ENCODE measurements at regions not wholly inside any gene's neighbourhood (a gene's known extent, or its start where the extent isn't known, plus 50 kb on each side); places are given as distances from the start of the nearest gene placed in this dataset.

DNA sequence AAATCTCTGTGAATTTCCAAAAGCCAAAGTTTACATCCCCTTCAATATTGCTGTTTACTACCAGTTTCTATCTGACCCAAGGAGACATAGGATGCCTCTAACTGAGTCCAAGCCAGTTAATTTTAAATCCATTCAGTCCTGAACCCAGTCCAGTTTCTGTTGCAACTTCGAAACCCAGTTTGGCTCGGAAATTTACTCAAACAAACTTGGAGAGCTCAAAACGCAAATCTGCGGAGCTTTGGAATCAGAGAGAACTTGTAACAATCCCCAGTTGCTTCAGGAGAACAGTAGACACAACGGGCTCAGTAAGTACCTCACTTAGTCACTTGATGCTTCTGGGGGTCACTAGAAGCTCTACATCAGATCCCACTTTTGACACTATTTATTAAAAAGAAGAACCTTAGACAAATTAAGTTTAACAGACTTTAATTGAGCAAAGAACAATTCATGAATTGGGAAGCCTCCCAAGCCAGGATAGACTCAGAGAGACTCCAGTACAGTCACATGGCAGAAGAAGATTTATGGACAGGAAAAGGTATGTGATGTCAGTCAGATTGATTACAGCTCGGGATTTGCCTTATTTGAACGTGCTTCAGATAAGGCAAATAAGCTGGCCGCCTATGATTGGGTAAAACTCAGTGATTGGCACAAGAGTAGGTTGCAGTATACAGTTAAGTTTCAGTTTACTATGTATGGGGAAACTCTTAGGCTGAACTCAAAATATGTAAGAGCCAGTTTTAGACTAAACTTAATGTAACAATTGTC lies 118.0 kb downstream of the RFPL4B start (continued):
- TF ChIP-seq, protein P1, sequence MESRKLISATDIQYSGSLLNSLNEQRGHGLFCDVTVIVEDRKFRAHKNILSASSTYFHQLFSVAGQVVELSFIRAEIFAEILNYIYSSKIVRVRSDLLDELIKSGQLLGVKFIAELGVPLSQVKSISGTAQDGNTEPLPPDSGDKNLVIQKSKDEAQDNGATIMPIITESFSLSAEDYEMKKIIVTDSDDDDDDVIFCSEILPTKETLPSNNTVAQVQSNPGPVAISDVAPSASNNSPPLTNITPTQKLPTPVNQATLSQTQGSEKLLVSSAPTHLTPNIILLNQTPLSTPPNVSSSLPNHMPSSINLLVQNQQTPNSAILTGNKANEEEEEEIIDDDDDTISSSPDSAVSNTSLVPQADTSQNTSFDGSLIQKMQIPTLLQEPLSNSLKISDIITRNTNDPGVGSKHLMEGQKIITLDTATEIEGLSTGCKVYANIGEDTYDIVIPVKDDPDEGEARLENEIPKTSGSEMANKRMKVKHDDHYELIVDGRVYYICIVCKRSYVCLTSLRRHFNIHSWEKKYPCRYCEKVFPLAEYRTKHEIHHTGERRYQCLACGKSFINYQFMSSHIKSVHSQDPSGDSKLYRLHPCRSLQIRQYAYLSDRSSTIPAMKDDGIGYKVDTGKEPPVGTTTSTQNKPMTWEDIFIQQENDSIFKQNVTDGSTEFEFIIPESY (IDR thresholded peaks at IDR 0.05; ENCODE audit: extremely low read depth, insufficient replicate concordance, low read length), result no peak
- TF ChIP-seq TCF7L2 (IDR thresholded peaks at IDR 0.05; ENCODE audit: borderline replicate concordance, extremely low read depth, insufficient read depth, insufficient read length) (no peak), CBX3 (IDR thresholded peaks at IDR 0.05; ENCODE audit: low read depth) (no peak), CEBPB (IDR thresholded peaks at IDR 0.05; ENCODE audit: low read depth) (no peak), POLR2A (IDR thresholded peaks at IDR 0.05; ENCODE audit: borderline replicate concordance, extremely low read depth, insufficient read depth, insufficient read length) (no peak), YY1 (IDR thresholded peaks at IDR 0.05; ENCODE audit: extremely low read depth, insufficient replicate concordance, low read depth, low read length) (no peak), EZH2 (IDR thresholded peaks at IDR 0.05) (no peak)
- TF ChIP-seq, protein P2, sequence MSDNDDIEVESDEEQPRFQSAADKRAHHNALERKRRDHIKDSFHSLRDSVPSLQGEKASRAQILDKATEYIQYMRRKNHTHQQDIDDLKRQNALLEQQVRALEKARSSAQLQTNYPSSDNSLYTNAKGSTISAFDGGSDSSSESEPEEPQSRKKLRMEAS (IDR thresholded peaks at IDR 0.05), result no peak

DNA sequence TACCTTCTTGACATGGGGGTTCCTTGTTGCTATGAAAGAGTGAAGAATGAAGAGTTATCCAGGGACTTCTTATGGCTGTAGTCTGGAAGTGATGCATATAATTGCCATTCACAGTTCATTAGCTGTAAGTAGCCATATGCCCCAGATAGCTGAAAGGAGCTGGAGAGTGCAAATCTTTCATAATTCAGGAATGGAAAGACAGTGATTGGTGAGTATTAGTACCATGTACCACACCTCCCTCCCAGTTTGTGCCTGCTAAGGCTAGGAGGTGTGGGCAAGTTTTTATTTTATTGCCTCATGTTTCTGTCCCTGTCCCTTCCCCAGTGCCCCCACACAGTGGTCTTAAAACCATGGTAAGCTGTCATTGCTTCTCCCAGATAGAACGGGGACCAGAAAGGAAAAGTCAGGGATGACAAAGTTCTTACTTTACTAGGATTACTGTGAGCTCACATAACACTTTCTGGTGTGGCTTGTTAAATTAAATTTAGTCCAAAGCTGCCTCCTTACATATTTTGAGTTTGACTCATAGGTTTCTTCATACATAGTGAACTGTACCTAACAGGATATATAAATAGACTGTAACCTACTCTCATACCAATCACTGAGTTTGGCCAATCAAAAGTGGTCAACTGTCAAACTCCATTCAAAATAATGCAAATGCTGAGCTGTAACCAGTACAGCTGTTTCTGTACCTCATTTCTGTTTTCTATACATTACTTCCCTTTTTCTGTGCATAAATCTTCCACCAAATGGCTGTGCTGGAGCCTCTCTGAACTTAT lies 119.4 kb downstream of the RFPL4B start:
- DNase-seq (ENCODE audit: low read depth, low spot score), result no peak
- POLR2A ChIA-PET, result interaction anchor here (1.3 kb wide), 1 partner anchor 11 kb away, joined by 3 read pairs; no protein-coding TSS in a partner anchor
- BruUV-seq (replicated peaks), result no TSS peak

More for the DNA sequence above, 119.4 kb downstream of the RFPL4B start:
- peak; percentile 44 for ATAC-seq
- intact Hi-C loops (cut with micrococcal nuclease), result no loop called here
- Histone ChIP-seq H2AFZ (ENCODE audit: low read depth, low read length, poor library complexity, severe bottlenecking) (peak overlapping the region; percentile 66), H3K79me2 (ENCODE audit: insufficient read depth, low read length) (no peaks in the 10 kb centered on the region), H3K4me1 (ENCODE audit: control insufficient read depth in 1 of 2, insufficient read depth in 2 of 2, low read length in 2 of 2) (peaks cover 0 to 17% of the 10 kb centered on the region in 2 experiments; a peak in 2 of 4 replicates), H3K9me2 (ENCODE audit: insufficient read depth) (peaks cover 4% of the 10 kb centered on the region; the same call in 1 of the 2 replicates), H3K9ac (ENCODE audit: low read length) (no peak overlapping the region), H3K4me2 (ENCODE audit: low read length) (peak overlapping the region; percentile 54), H3K9me3 (ENCODE audit: control insufficient read depth in 1 of 2, insufficient read depth in 1 of 2, low read depth in 1 of 2, low read length in 2 of 2) (no peaks in the 10 kb centered on the region), H3K36me3 (ENCODE audit: control insufficient read depth in 1 of 2, insufficient read depth in 2 of 2, low read length in 2 of 2) (no peaks in the 10 kb centered on the region), H4K20me1 (ENCODE audit: insufficient read depth) (no peaks in the 10 kb centered on the region), H3K4me3 (replicated peaks in 1 of 2; ENCODE audit: low read depth in 1 of 2, low read length in 2 of 2) (no peak overlapping the region), H3K27ac (ENCODE audit: low read depth, low read length) (no peak overlapping the region), H3K27me3 (ENCODE audit: insufficient read depth, low read length) (no peaks in the 10 kb centered on the region)
- TF ChIP-seq, protein P2 (IDR thresholded peaks at IDR 0.05), result no peak
- TF ChIP-seq JUND (IDR thresholded peaks at IDR 0.05), result no peak
- TF ChIP-seq ZFX (IDR thresholded peaks at IDR 0.05), result no peak
- no peak for TF ChIP-seq CBX3 (IDR thresholded peaks at IDR 0.05; ENCODE audit: low read depth)
- TF ChIP-seq ELF1 (IDR thresholded peaks at IDR 0.05; ENCODE audit: borderline replicate concordance, low read depth), result no peak
- no peak for TF ChIP-seq FOSL1 (IDR thresholded peaks at IDR 0.05; ENCODE audit: low read depth)
- TF ChIP-seq EZH2 (IDR thresholded peaks at IDR 0.05), result no peak
- TF ChIP-seq YY1 (IDR thresholded peaks at IDR 0.05; ENCODE audit: extremely low read depth, insufficient replicate concordance, low read depth, low read length), result no peak
- no peak for TF ChIP-seq POLR2A (IDR thresholded peaks at IDR 0.05; ENCODE audit: borderline replicate concordance, extremely low read depth, insufficient read depth, insufficient read length)
- no peak for TF ChIP-seq SRF (IDR thresholded peaks at IDR 0.05; ENCODE audit: low read depth)
- no peak for TF ChIP-seq EZH2phosphoT487 (IDR thresholded peaks at IDR 0.05; ENCODE audit: borderline replicate concordance)
- no peak for TF ChIP-seq EGR1 (IDR thresholded peaks at IDR 0.05; ENCODE audit: low read depth)
- TF ChIP-seq, protein P1 (IDR thresholded peaks at IDR 0.05; ENCODE audit: extremely low read depth, insufficient replicate concordance, low read length), result no peak
- TF ChIP-seq POLR2AphosphoS5 (IDR thresholded peaks at IDR 0.05; ENCODE audit: low read depth, low read length), result no peak
- TF ChIP-seq SP1 (IDR thresholded peaks at IDR 0.05; ENCODE audit: low read depth), result no peak
- RAD21 ChIA-PET (ENCODE audit: low non-redundant PET in 1 of 2, low total read pairs in 2 of 2, uncharacterized antibody in 2 of 2, unreplicated experiment in 2 of 2), result no interaction called here
- CTCF ChIA-PET, result no interaction called here
